IMR-90 (cell line): ENCODE measurements at regions not wholly inside any gene's neighbourhood (a gene's known extent, or its start where the extent isn't known, plus 50 kb on each side); places are given as distances from the start of the nearest gene placed in this dataset.

ENCODE experiments used
- ATAC-seq: fragments of 200-7000 bp; cut with Tn5 transposase; 2 replicates; pipeline ENCODE4 v1.9.1; 2020; ENCODE audit warnings: low read depth, mild to moderate bottlenecking, moderate library complexity
- BruUV-seq: library from RNA; stranded (reverse); fragments of 400-500 nt; replicated peaks from 2 replicates; lab custom pipeline; 2021; lab: Mats Ljungman, UMichigan
- CTCF ChIA-PET: fragments of 300-600 bp; formaldehyde crosslinking; extraction: SDS; loops from one replicate; lab custom pipeline; 2021; ENCODE audit warnings: antibody characterized with exemption; lab: Yijun Ruan, JAX
- POLR2A ChIA-PET: fragments of 300-600 bp; sonication (Branson Sonifier 250); formaldehyde crosslinking; loops from one replicate; lab custom pipeline; 2022; ENCODE audit warnings: antibody characterized with exemption; ENCODE audit not compliant: unreplicated experiment; lab: Charles Lee
- DNase-seq: peaks from one replicate; pipeline ENCODE4 v3.0.0; 2013
- H2AFZ ChIP-seq: replicated peaks from 2 replicates; pipeline ENCODE3; 2013; ENCODE audit warnings: low read length, mild to moderate bottlenecking; ENCODE audit not compliant: poor library complexity
- H2AK5ac ChIP-seq: 2 replicates; pipeline ENCODE4 v1.6.1; 2013; ENCODE audit warnings: low read depth, low read length, inconsistent platforms
- H2AK9ac ChIP-seq: replicated peaks from 2 replicates; pipeline ENCODE3; 2013; ENCODE audit warnings: mild to moderate bottlenecking, low read depth, low read length, moderate library complexity; ENCODE audit not compliant: poor library complexity
- H2BK120ac ChIP-seq: 2 replicates; pipeline ENCODE4 v1.6.1; 2013; ENCODE audit warnings: low read depth, low read length, inconsistent platforms
- H2BK15ac ChIP-seq: 3 replicates; pipeline ENCODE4 v1.6.1; 2013; ENCODE audit warnings: low read depth, low read length, inconsistent platforms
- H2BK20ac ChIP-seq: 2 replicates; pipeline ENCODE4 v1.6.1; 2013; ENCODE audit warnings: low read depth, mild to moderate bottlenecking, inconsistent platforms, low read length, moderate library complexity
- H2BK5ac ChIP-seq: 2 replicates; pipeline ENCODE4 v1.6.1; 2013; ENCODE audit warnings: mild to moderate bottlenecking, low read depth, low read length, inconsistent platforms; ENCODE audit not compliant: poor library complexity, severe bottlenecking
- H3K14ac ChIP-seq: replicated peaks from 2 replicates; pipeline ENCODE4 v1.6.1; 2013; ENCODE audit warnings: low read depth, low read length, inconsistent platforms
- H3K18ac ChIP-seq: 2 replicates; pipeline ENCODE4 v1.6.1; 2013; ENCODE audit warnings: low read depth, low read length, control low read depth
- H3K23ac ChIP-seq: 2 replicates; pipeline ENCODE4 v1.6.1; 2013; ENCODE audit warnings: low read depth, low read length, inconsistent platforms
- H3K27ac ChIP-seq: 2 replicates; pipeline ENCODE4 v1.5.1; 2013; ENCODE audit warnings: mild to moderate bottlenecking, control low read depth, low read length; ENCODE audit not compliant: insufficient read depth
- H3K27me3 ChIP-seq: 2 replicates; pipeline ENCODE4 v1.6.1; 2013; ENCODE audit warnings: low read length; ENCODE audit not compliant: control insufficient read depth, insufficient read depth
- H3K36me3 ChIP-seq: 2 replicates; pipeline ENCODE4 v1.6.1; 2013; ENCODE audit warnings: low read length, mixed read lengths; ENCODE audit not compliant: control insufficient read depth, insufficient read depth
- H3K4ac ChIP-seq: 2 replicates; pipeline ENCODE4 v1.6.1; 2013; ENCODE audit warnings: low read depth, low read length, inconsistent platforms
- H3K4me1 ChIP-seq: 2 replicates; pipeline ENCODE4 v1.6.1; 2013; ENCODE audit warnings: low read length, mixed read lengths; ENCODE audit not compliant: control insufficient read depth, insufficient read depth
- H3K4me2 ChIP-seq: 2 replicates; pipeline ENCODE4 v1.6.1; 2013; ENCODE audit warnings: low read depth, mild to moderate bottlenecking, control low read depth, low read length, moderate library complexity
- H3K4me3 ChIP-seq: 2 replicates; pipeline ENCODE4 v1.5.1; 2013; ENCODE audit warnings: low read depth, mild to moderate bottlenecking, control low read depth, low read length, moderate library complexity; ENCODE audit not compliant: insufficient read depth
- H3K56ac ChIP-seq: 2 replicates; pipeline ENCODE4 v1.6.1; 2013; ENCODE audit warnings: low read length, inconsistent platforms; ENCODE audit not compliant: insufficient read depth; ENCODE audit errors: extremely low read depth
- H3K79me1 ChIP-seq, 2 experiments: 2 replicates each; pipeline ENCODE4 v1.6.1; 2013; ENCODE audit warnings: low read length in 2 of 2, inconsistent platforms in 1 of 2, low read depth in 1 of 2
- H3K9ac ChIP-seq: 2 replicates; pipeline ENCODE4 v1.6.1; 2013; ENCODE audit warnings: low read depth, low read length, control low read depth
- H3K9me1 ChIP-seq: 2 replicates; pipeline ENCODE4 v1.6.1; 2013; ENCODE audit warnings: low read length, inconsistent platforms; ENCODE audit not compliant: insufficient read depth
- H3K9me3 ChIP-seq: 2 replicates; pipeline ENCODE4 v1.6.1; 2013; ENCODE audit warnings: low read length; ENCODE audit not compliant: control insufficient read depth, insufficient read depth
- H4K20me1 ChIP-seq: 2 replicates; pipeline ENCODE4 v1.6.1; 2013; ENCODE audit warnings: low read length, inconsistent platforms; ENCODE audit not compliant: insufficient read depth
- H4K5ac ChIP-seq: 2 replicates; pipeline ENCODE4 v1.6.1; 2013; ENCODE audit warnings: mild to moderate bottlenecking, low read depth, low read length, control low read depth
- H4K8ac ChIP-seq, 2 experiments: 2 replicates each; pipeline ENCODE4 v1.6.1; 2013; ENCODE audit warnings: low read depth in 2 of 2, low read length in 2 of 2, control low read depth in 1 of 2, inconsistent platforms in 1 of 2
- H4K91ac ChIP-seq: 2 replicates; pipeline ENCODE4 v1.6.1; 2013; ENCODE audit warnings: low read depth, low read length, inconsistent platforms; ENCODE audit not compliant: insufficient read depth
- CEBPB ChIP-seq: IDR thresholded peaks from 2 replicates; pipeline ENCODE4 v1.6.1; 2012; ENCODE audit warnings: low read depth, low read length, improper control_type of control experiment
- CHD1 ChIP-seq: IDR thresholded peaks from 2 replicates; pipeline ENCODE4 v1.6.1; 2012; ENCODE audit warnings: low read depth, low read length, improper control_type of control experiment
- CTCF ChIP-seq: conservative IDR thresholded peaks from 2 replicates; pipeline ENCODE4 v1.5.1; 2012; ENCODE audit warnings: mild to moderate bottlenecking, low read depth, low read length, improper control_type of control experiment
- FOS ChIP-seq: fragments of 150-350 bp; IDR thresholded peaks from 2 replicates; pipeline ENCODE4 v1.6.1; 2016; ENCODE audit warnings: low read depth, low read length
- MAFK ChIP-seq: IDR thresholded peaks from 2 replicates; pipeline ENCODE4 v1.6.1; 2012; ENCODE audit warnings: low read depth, low read length, improper control_type of control experiment
- MAZ ChIP-seq: IDR thresholded peaks from 2 replicates; pipeline ENCODE4 v1.6.1; 2012; ENCODE audit warnings: low read depth, mild to moderate bottlenecking, low read length, improper control_type of control experiment, moderate library complexity, borderline replicate concordance
- MXI1 ChIP-seq: IDR thresholded peaks from 2 replicates; pipeline ENCODE4 v1.6.1; 2012; ENCODE audit warnings: low read depth, mild to moderate bottlenecking, low read length, moderate library complexity, borderline replicate concordance
- NFE2L2 ChIP-seq: fragments of 150-350 bp; IDR thresholded peaks from 2 replicates; pipeline ENCODE4 v1.6.1; 2016; ENCODE audit warnings: low read depth, mild to moderate bottlenecking, low read length
- RAD21 ChIP-seq: IDR thresholded peaks from 2 replicates; pipeline ENCODE4 v1.6.1; 2012; ENCODE audit warnings: low read length, improper control_type of control experiment
- RCOR1 ChIP-seq: IDR thresholded peaks from 2 replicates; pipeline ENCODE4 v1.6.1; 2012; ENCODE audit warnings: mild to moderate bottlenecking, low read length, improper control_type of control experiment; ENCODE audit not compliant: insufficient replicate concordance
- RFX5 ChIP-seq: IDR thresholded peaks from 2 replicates; pipeline ENCODE4 v1.8.0; 2012; ENCODE audit warnings: low read depth, mild to moderate bottlenecking, low read length, moderate library complexity
- SMC3 ChIP-seq: fragments of 150-350 bp; IDR thresholded peaks from 2 replicates; pipeline ENCODE4 v1.6.1; 2016; ENCODE audit warnings: low read depth, mild to moderate bottlenecking, antibody characterized with exemption, low read length, moderate library complexity
- USF2 ChIP-seq: fragments of 150-350 bp; IDR thresholded peaks from 2 replicates; pipeline ENCODE4 v1.6.1; 2017; ENCODE audit warnings: mild to moderate bottlenecking, antibody characterized with exemption, low read length, low read depth
- WGBS, 2 experiments: methylation state at CpG; one replicate each; pipeline versions ENCODE4 v1.1.5 to v1.1.7; 2013; ENCODE audit warnings: missing lambda C conversion rate in 2 of 2; ENCODE audit not compliant: insufficient read length in 1 of 2; ENCODE audit errors: extremely low coverage in 2 of 2; 5-methylcytosine and 5-hydroxymethylcytosine counted together
- dilution Hi-C: fragments of 300-500 bp; cut with HindIII; formaldehyde crosslinking; loops from one replicate; pipeline ENCODE4 v1.14.3; 2018; ENCODE audit warnings: low sequenced_read_pairs; ENCODE audit not compliant: unreplicated experiment
- in situ Hi-C: fragments of 300-500 bp; cut with MboI; formaldehyde crosslinking; loops from 3 replicates; pipeline ENCODE4 v1.14.3; 2019; ENCODE audit warnings: low sequenced_read_pairs, inconsistent platforms, mixed read lengths
- intact Hi-C: fragments of 100-400 bp; cut with micrococcal nuclease; formaldehyde crosslinking; loops from 2 replicates; pipeline ENCODE4 v1.10.0; 2022
- TF ChIP-seq, protein P1 (sequence below): fragments of 150-350 bp; IDR thresholded peaks from 2 replicates; pipeline ENCODE4 v1.6.1; 2016; ENCODE audit warnings: low read depth, mild to moderate bottlenecking, low read length, moderate library complexity, borderline replicate concordance

DNA sequence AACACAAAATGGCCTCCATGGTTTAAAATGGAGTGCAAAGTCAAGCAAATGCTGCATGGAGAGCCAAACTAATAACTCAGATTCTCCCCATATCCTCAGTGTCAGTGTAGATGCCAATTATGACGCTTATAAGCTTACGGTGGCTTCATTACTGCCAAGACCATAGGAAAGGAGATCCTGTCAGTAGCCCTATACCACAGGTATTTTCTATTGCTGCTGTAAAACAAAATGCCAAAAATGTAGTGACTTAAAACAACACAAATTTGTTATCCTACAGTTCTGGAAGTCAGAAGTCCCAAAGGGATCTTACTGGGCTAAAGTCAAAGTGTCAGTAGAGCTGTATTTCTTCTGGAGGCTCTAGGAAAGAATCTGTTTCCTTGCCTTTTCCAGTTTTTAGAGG, 149.8 kb upstream of the GBE1 start:
- Histone ChIP-seq H3K27ac (no peak overlapping the region), H3K9ac (no peak overlapping the region), H3K9me1 (no peaks in the 10 kb centered on the region), H3K4me2 (no peak overlapping the region), H4K91ac (no peak overlapping the region), H2BK20ac (no peak overlapping the region), H4K20me1 (no peaks in the 10 kb centered on the region), H2BK5ac (no peak overlapping the region), H3K9me3 (no peaks in the 10 kb centered on the region), H3K79me1 (no peaks in the 10 kb centered on the region), H2BK15ac (no peak overlapping the region), H4K8ac (no peak overlapping the region), H2AK5ac (no peak overlapping the region), H2AK9ac (no peak overlapping the region), H3K14ac (no peak overlapping the region), H3K27me3 (no peaks in the 10 kb centered on the region), H3K4me1 (no peaks in the 10 kb centered on the region), H3K56ac (no peak overlapping the region), H3K23ac (no peak overlapping the region), H3K18ac (no peak overlapping the region), H3K4ac (no peak overlapping the region), H3K4me3 (no peak overlapping the region), H4K5ac (no peak overlapping the region), H3K36me3 (no peaks in the 10 kb centered on the region), H2BK120ac (no peak overlapping the region), H2AFZ (no peak overlapping the region)
- ChIA-PET CTCF (interaction anchor here (0.8 kb wide), 1 partner anchor 12 kb away, joined by 4 read pairs; no protein-coding TSS in a partner anchor), POLR2A (no interaction called here)
- dilution Hi-C loops = no loop called here
- TF ChIP-seq SMC3 (no peak), RFX5 (no peak), CHD1 (no peak), CTCF (no peak), FOS (no peak), MAFK (no peak), RCOR1 (no peak), MAZ (no peak), CEBPB (no peak), NFE2L2 (no peak), RAD21 (no peak), MXI1 (no peak), USF2 (no peak)
- TF ChIP-seq, protein P1, sequence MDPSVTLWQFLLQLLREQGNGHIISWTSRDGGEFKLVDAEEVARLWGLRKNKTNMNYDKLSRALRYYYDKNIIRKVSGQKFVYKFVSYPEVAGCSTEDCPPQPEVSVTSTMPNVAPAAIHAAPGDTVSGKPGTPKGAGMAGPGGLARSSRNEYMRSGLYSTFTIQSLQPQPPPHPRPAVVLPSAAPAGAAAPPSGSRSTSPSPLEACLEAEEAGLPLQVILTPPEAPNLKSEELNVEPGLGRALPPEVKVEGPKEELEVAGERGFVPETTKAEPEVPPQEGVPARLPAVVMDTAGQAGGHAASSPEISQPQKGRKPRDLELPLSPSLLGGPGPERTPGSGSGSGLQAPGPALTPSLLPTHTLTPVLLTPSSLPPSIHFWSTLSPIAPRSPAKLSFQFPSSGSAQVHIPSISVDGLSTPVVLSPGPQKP = no peak
- no peak for DNase-seq
- in situ Hi-C loops = no loop called here
- no CpG with 5 or more reads among the region's 2 CpGs for WGBS, 2 experiments
- no TSS peak for BruUV-seq
- no peak for ATAC-seq
- intact Hi-C loops = loop anchor here (2.0 kb wide), 2 partner anchors 222 to 244 kb away; no protein-coding TSS in a partner anchor
